Right lobe of liver (tissue), 6 donors: ENCODE measurements at regions not wholly inside any gene's neighbourhood (a gene's known extent, or its start where the extent isn't known, plus 50 kb on each side); places are given as distances from the start of the nearest gene placed in this dataset.

Source experiments
- ATAC-seq, 4 donors: fragments of 200-7000 bp; cut with Tn5 transposase; one replicate each; pipeline ENCODE4 v1.9.1; 2020; ENCODE audit warnings: mild to moderate bottlenecking in 4 of 4, moderate library complexity in 4 of 4
- DNase-seq, 3 donors: peaks; one replicate each; pipeline ENCODE4 v3.0.0-alpha.2; 2020
- H3K27ac ChIP-seq, 3 donors: fragments of 200-600 bp; one replicate each; pipeline ENCODE4 v1.8.0; 2022
- H3K27me3 ChIP-seq, 2 donors: fragments of 200-600 bp; one replicate each; pipeline ENCODE4 v1.8.0; 2022
- H3K36me3 ChIP-seq, 4 donors: fragments of 200-600 bp; sonication (generic) in 1 of 4; one replicate each; pipeline versions ENCODE4 v1.5.1 to v1.8.0; 2017 to 2022; ENCODE audit warnings: control low read depth in 1 of 4
- H3K4me1 ChIP-seq, 4 donors: fragments of 200-600 bp; sonication (generic) in 1 of 4; one replicate each; pipeline versions ENCODE4 v1.5.1 to v1.8.0; 2017 to 2022; ENCODE audit warnings: control low read depth in 1 of 4
- H3K4me3 ChIP-seq, 3 donors: fragments of 200-600 bp; one replicate each; pipeline ENCODE4 v1.8.0; 2022
- H3K9me3 ChIP-seq, 4 donors: fragments of 200-600 bp; sonication (generic) in 1 of 4; one replicate each; pipeline versions ENCODE4 v1.5.1 to v1.8.0; 2017 to 2022; ENCODE audit warnings: control low read depth in 1 of 4
- CTCF ChIP-seq, 4 donors: fragments of 200-600 bp in 3 of 4; fragments of 450-650 bp in 1 of 4; IDR thresholded peaks; one replicate each; pipeline versions ENCODE4 v1.5.1 to v1.8.0; 2016 to 2022; ENCODE audit warnings: antibody characterized with exemption in 4 of 4, mild to moderate bottlenecking in 2 of 4
- POLR2A ChIP-seq: fragments of 450-650 bp; IDR thresholded peaks from one replicate; pipeline ENCODE4 v1.6.1; 2017; ENCODE audit warnings: antibody characterized with exemption, mild to moderate bottlenecking
- WGBS: methylation state at CpG from one replicate; pipeline ENCODE4 v1.1.6; 2018; ENCODE audit warnings: low coverage, low lambda C conversion rate; ENCODE audit not compliant: insufficient coverage; ENCODE audit errors: missing lambda C conversion rate; 5-methylcytosine and 5-hydroxymethylcytosine counted together
- intact Hi-C, 2 donors: fragments of 100-400 bp; cut with DNase I; formaldehyde crosslinking; loops; one replicate each; pipeline versions ENCODE4 v1.11.2 to v1.14.1; 2022
- donor health status: DM: no; HTN: yes; CAD: no.
- donor health status: DM: no; HTN: no; CAD: no.
- donor health status: DM: no; HTN: no; CAD: no.
- donor health status: DM: no; HTN: yes; CAD: no.
- donor health status: DM: no; HTN: yes; CAD: no.

GRCh38 chr18:67935638-67936037 lies 419.1 kb upstream of the DSEL start:
- 32% methylated on average over 3 of the region's 3 CpGs for WGBS
- Histone ChIP-seq H3K27ac (no peak overlapping the region), H3K4me1 (no peaks in the 10 kb centered on the region), H3K36me3 (no peaks in the 10 kb centered on the region), H3K27me3 (no peaks in the 10 kb centered on the region), H3K4me3 (no peak overlapping the region), H3K9me3 (no peaks in the 10 kb centered on the region)
- TF ChIP-seq CTCF (IDR thresholded peaks at IDR 0.05): no peak
- TF ChIP-seq POLR2A: no peak
- DNase-seq (no peak), ATAC-seq (no peak)
- intact Hi-C loops: no loop called here

- H3K27me3 ChIP-seq: no peaks in the 10 kb centered on the region
- H3K9me3 ChIP-seq: no peaks in the 10 kb centered on the region
- H3K36me3 ChIP-seq: no peaks in the 10 kb centered on the region
- 36% methylated on average over 1 of the region's 1 CpG for WGBS
- intact Hi-C loops: no loop called here
- no peaks in the 10 kb centered on the region for H3K4me1 ChIP-seq
- no peak overlapping the region for H3K27ac ChIP-seq
- no peak overlapping the region for H3K4me3 ChIP-seq
- TF ChIP-seq POLR2A (no peak), CTCF (IDR thresholded peaks at IDR 0.05) (no peak)
- DNase-seq: no peak
- ATAC-seq: no peak
Observed at GRCh38 chr18:67933271-67933670, 416.8 kb upstream of the DSEL start.

GRCh38 chr18:67932271-67932670 lies 415.8 kb upstream of the DSEL start:
- intact Hi-C loops: no loop called here
- H3K36me3 ChIP-seq: no peaks in the 10 kb centered on the region
- no peak for DNase-seq
- H3K9me3 ChIP-seq: no peaks in the 10 kb centered on the region
- TF ChIP-seq POLR2A (no peak), CTCF (IDR thresholded peaks at IDR 0.05) (no peak)
- H3K27me3 ChIP-seq: no peaks in the 10 kb centered on the region
- no peak overlapping the region for H3K27ac ChIP-seq
- ATAC-seq: no peak
- H3K4me1 ChIP-seq: no peaks in the 10 kb centered on the region
- H3K4me3 ChIP-seq: no peak overlapping the region
- 24% methylated on average over 2 of the region's 2 CpGs for WGBS

- H3K4me3 ChIP-seq: no peak overlapping the region
- intact Hi-C loops: no loop called here
- no peak overlapping the region for H3K27ac ChIP-seq
- TF ChIP-seq POLR2A: no peak
- no peak for TF ChIP-seq CTCF (IDR thresholded peaks at IDR 0.05)
- WGBS: 77% methylated on average over 4 of the region's 4 CpGs
- H3K36me3 ChIP-seq: no peaks in the 10 kb centered on the region
- ATAC-seq (no peak), DNase-seq (no peak)
- H3K27me3 ChIP-seq: no peaks in the 10 kb centered on the region
- H3K4me1 ChIP-seq: no peaks in the 10 kb centered on the region
- H3K9me3 ChIP-seq: no peaks in the 10 kb centered on the region
Observed at GRCh38 chr18:67926929-67927864, 410.7 kb upstream of the DSEL start.
